A549 (cell line): ENCODE measurements at regions not wholly inside any gene's neighbourhood (a gene's known extent, or its start where the extent isn't known, plus 50 kb on each side); places are given as distances from the start of the nearest gene placed in this dataset.

Experiments used
- ATAC-seq, 2 experiments: fragments of 200-7000 bp in 1 of 2; fragments of >200 bp in 1 of 2; cut with Nextera tagmentation in 1 of 2; cut with Tn5 transposase in 1 of 2; 3 replicates each; pipeline versions ENCODE4 v1.8.0 to v1.9.1; 2018 to 2020; ENCODE audit warnings: mild to moderate bottlenecking in 1 of 2, moderate library complexity in 1 of 2
- CTCF ChIA-PET: fragments of 300-600 bp; sonication (Branson Sonifier 250); formaldehyde crosslinking; extraction: SDS; loops from one replicate; lab custom pipeline; 2021; ENCODE audit warnings: antibody characterized with exemption, inconsistent platforms; lab: Yijun Ruan, JAX
- POLR2A ChIA-PET: fragments of 350-600 bp; formaldehyde crosslinking; extraction: SDS; loops from one replicate; lab custom pipeline; 2021; ENCODE audit warnings: antibody characterized with exemption, inconsistent platforms; lab: Yijun Ruan, JAX
- DNase-seq, 2 experiments: peaks; one replicate each; pipeline versions ENCODE4 v3.0.0 to v3.0.0-alpha.2; 2011 to 2016; ENCODE audit warnings: low read depth in 1 of 2, low spot score in 1 of 2
- FAIRE-seq: peaks from 2 replicates; lab custom pipeline; 2011; peaks lifted over from hg19 to GRCh38; lab: Jason Lieb, UNC
- H3K27ac ChIP-seq, 2 experiments: fragments of >200 bp; sonication (Bioruptor Twin); formaldehyde crosslinking; 3 replicates each; pipeline ENCODE4 v1.5.1; 2016 to 2017
- H3K4me1 ChIP-seq: fragments of >200 bp; sonication (Bioruptor Twin); formaldehyde crosslinking; 3 replicates; pipeline ENCODE4 v1.6.1; 2016
- H3K4me2 ChIP-seq: fragments of >200 bp; sonication (Bioruptor Twin); formaldehyde crosslinking; 3 replicates; pipeline ENCODE4 v1.6.1; 2016
- H3K4me3 ChIP-seq: fragments of >200 bp; sonication (Bioruptor Twin); formaldehyde crosslinking; 3 replicates; pipeline ENCODE4 v1.5.1; 2016
- H3K9me3 ChIP-seq: fragments of >200 bp; sonication (Bioruptor Twin); formaldehyde crosslinking; 3 replicates; pipeline ENCODE4 v1.6.1; 2016
- ATOH8 ChIP-seq: fragments of 250-450 bp; sonication (Bioruptor Pico); IDR thresholded peaks from 2 replicates; pipeline ENCODE4 v1.5.0; 2020; ENCODE audit warnings: low read depth, mild to moderate bottlenecking, moderate library complexity
- CBX8 ChIP-seq: fragments of 200-600 bp; sonication (generic); IDR thresholded peaks from 2 replicates; pipeline ENCODE4 v1.6.1; 2016
- CEBPB ChIP-seq, 2 experiments: fragments of >200 bp in 1 of 2; sonication (Bioruptor Twin) in 1 of 2; formaldehyde crosslinking in 1 of 2; IDR thresholded peaks; 2 replicates each; pipeline ENCODE4 v1.6.1; 2012 to 2016
- EHF ChIP-seq: fragments of 250-450 bp; sonication (Bioruptor Pico); IDR thresholded peaks from 2 replicates; pipeline ENCODE4 v1.5.0; 2020; ENCODE audit warnings: mild to moderate bottlenecking
- ESRRA ChIP-seq: fragments of 150-350 bp; IDR thresholded peaks from 2 replicates; pipeline ENCODE4 v1.6.1; 2014; ENCODE audit warnings: mild to moderate bottlenecking, low read length, borderline replicate concordance
- FOSL2 ChIP-seq, 2 experiments: fragments of 450-650 bp in 1 of 2; fragments of >200 bp in 1 of 2; sonication (Bioruptor Twin) in 1 of 2; formaldehyde crosslinking; IDR thresholded peaks; 2 replicates each; pipeline versions ENCODE4 v1.5.0 to v1.6.1; 2016 to 2020; ENCODE audit warnings: mild to moderate bottlenecking in 1 of 2, moderate library complexity in 1 of 2
- HES2 ChIP-seq: fragments of >200 bp; sonication (Bioruptor Twin); formaldehyde crosslinking; IDR thresholded peaks from 2 replicates; pipeline ENCODE4 v1.6.1; 2016
- HOXB13 ChIP-seq: fragments of 250-450 bp; sonication (Bioruptor Pico); IDR thresholded peaks from 2 replicates; pipeline ENCODE4 v1.5.0; 2020; ENCODE audit warnings: low read depth, mild to moderate bottlenecking, moderate library complexity
- JUNB ChIP-seq: fragments of >200 bp; sonication (Bioruptor Twin); formaldehyde crosslinking; IDR thresholded peaks from 2 replicates; pipeline ENCODE4 v1.6.1; 2016
- KDM1A ChIP-seq: fragments of 200-600 bp; sonication (generic); IDR thresholded peaks from 2 replicates; pipeline ENCODE4 v1.6.1; 2016; ENCODE audit warnings: low read depth, mild to moderate bottlenecking
- NPAS2 ChIP-seq: fragments of 250-450 bp; sonication (Bioruptor Pico); IDR thresholded peaks from 2 replicates; pipeline ENCODE4 v1.8.0; 2022; ENCODE audit warnings: mild to moderate bottlenecking, moderate library complexity, borderline replicate concordance
- PBX3 ChIP-seq: IDR thresholded peaks from 2 replicates; pipeline ENCODE4 v1.6.1; 2012
- PHF8 ChIP-seq: fragments of 200-600 bp; sonication (generic); IDR thresholded peaks from 2 replicates; pipeline ENCODE4 v1.6.1; 2016; ENCODE audit warnings: low read depth, mild to moderate bottlenecking, antibody characterized with exemption, moderate library complexity, borderline replicate concordance
- POLR2AphosphoS2 ChIP-seq: conservative IDR thresholded peaks from 2 replicates; pipeline ENCODE4 v1.6.1; 2012; ENCODE audit warnings: low read length, improper control_type of control experiment, inconsistent platforms
- RCOR1 ChIP-seq: fragments of 150-350 bp; IDR thresholded peaks from 2 replicates; pipeline ENCODE4 v1.6.1; 2014; ENCODE audit warnings: antibody characterized with exemption, low read length, low read depth
- RFX5 ChIP-seq: fragments of 450-650 bp; IDR thresholded peaks from 2 replicates; pipeline ENCODE4 v1.7.1; 2014; ENCODE audit warnings: antibody characterized with exemption, mild to moderate bottlenecking, moderate library complexity
- RNF2 ChIP-seq: fragments of 200-600 bp; sonication (generic); IDR thresholded peaks from 2 replicates; pipeline ENCODE4 v1.6.1; 2016; ENCODE audit warnings: low read depth, mild to moderate bottlenecking, antibody characterized with exemption, moderate library complexity, borderline replicate concordance
- SMC3 ChIP-seq: fragments of >200 bp; sonication (Bioruptor Twin); formaldehyde crosslinking; IDR thresholded peaks from 3 replicates; pipeline ENCODE4 v1.6.1; 2018; ENCODE audit warnings: inconsistent platforms
- SREBF2 ChIP-seq: fragments of 450-650 bp; IDR thresholded peaks from 2 replicates; pipeline ENCODE4 v1.6.1; 2014; ENCODE audit warnings: mild to moderate bottlenecking, moderate library complexity
- TP53 ChIP-seq: fragments of 250-450 bp; sonication (Bioruptor Pico); IDR thresholded peaks from 2 replicates; pipeline ENCODE4 v1.5.0; 2021; ENCODE audit warnings: mild to moderate bottlenecking, moderate library complexity
- ZC3H11A ChIP-seq: fragments of 450-650 bp; IDR thresholded peaks from 2 replicates; pipeline ENCODE4 v1.6.1; 2014; ENCODE audit warnings: antibody characterized with exemption, mild to moderate bottlenecking
- WGBS: methylation state at CpG from one replicate; pipeline ENCODE4 v1.1.6; 2017; ENCODE audit errors: missing lambda C conversion rate; 5-methylcytosine and 5-hydroxymethylcytosine counted together
- TF ChIP-seq, protein P1 (sequence below): IDR thresholded peaks from 2 replicates; pipeline ENCODE4 v1.6.1; 2012
- TF ChIP-seq, protein P2 (sequence below): fragments of 200-600 bp; sonication (generic); IDR thresholded peaks from 2 replicates; pipeline ENCODE4 v1.6.1; 2016; ENCODE audit warnings: antibody characterized with exemption, mild to moderate bottlenecking, moderate library complexity
- TF ChIP-seq, protein P3 (sequence below): fragments of 150-350 bp; IDR thresholded peaks from 2 replicates; pipeline ENCODE4 v1.6.1; 2014; ENCODE audit warnings: low read depth, mild to moderate bottlenecking, low read length

DNA sequence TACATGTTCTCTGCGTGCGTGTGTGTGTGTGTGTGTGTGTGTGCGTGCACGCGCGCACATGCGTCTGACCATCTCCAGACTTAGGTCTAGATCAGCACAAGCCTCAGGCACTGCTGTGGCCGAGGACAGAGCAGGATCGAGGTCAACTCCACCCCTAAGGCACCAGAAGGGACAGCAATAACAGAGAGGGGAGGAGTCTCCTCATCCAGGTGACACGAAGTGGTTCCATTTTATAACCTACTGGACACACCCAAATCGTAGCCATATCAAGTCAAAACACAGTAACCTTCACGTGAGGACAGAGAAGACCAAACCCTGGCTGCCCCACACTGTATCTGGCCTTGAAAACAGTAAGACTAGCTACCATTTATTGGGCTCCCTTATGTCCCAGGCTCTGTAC is 224.1 kb downstream of the FGFR2 start:
- 54% methylated on average over 12 of the region's 12 CpGs for WGBS
- H3K9me3 ChIP-seq, result no peaks in the 10 kb centered on the region

GRCh38 chr10:121375172-121375571 is 223.1 kb downstream of the FGFR2 start:
- FAIRE-seq, result no peak

More for the DNA sequence above, 224.1 kb downstream of the FGFR2 start:
- no peak overlapping the region for H3K4me2 ChIP-seq
- no peak for ATAC-seq
- no peak overlapping the region for H3K4me3 ChIP-seq
- FAIRE-seq, result no peak
- no peaks in the 10 kb centered on the region for H3K4me1 ChIP-seq
- ChIA-PET CTCF (no interaction called here), POLR2A (no interaction called here)
- TF ChIP-seq CEBPB (IDR thresholded peaks at IDR 0.05) (no peak), ZC3H11A (no peak), RNF2 (no peak), EHF (CRISPR knock-in tag) (no peak), ATOH8 (no peak), JUNB (no peak), RCOR1 (no peak)
- TF ChIP-seq, protein P1, sequence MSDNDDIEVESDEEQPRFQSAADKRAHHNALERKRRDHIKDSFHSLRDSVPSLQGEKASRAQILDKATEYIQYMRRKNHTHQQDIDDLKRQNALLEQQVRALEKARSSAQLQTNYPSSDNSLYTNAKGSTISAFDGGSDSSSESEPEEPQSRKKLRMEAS, result no peak
- TF ChIP-seq, protein P2, sequence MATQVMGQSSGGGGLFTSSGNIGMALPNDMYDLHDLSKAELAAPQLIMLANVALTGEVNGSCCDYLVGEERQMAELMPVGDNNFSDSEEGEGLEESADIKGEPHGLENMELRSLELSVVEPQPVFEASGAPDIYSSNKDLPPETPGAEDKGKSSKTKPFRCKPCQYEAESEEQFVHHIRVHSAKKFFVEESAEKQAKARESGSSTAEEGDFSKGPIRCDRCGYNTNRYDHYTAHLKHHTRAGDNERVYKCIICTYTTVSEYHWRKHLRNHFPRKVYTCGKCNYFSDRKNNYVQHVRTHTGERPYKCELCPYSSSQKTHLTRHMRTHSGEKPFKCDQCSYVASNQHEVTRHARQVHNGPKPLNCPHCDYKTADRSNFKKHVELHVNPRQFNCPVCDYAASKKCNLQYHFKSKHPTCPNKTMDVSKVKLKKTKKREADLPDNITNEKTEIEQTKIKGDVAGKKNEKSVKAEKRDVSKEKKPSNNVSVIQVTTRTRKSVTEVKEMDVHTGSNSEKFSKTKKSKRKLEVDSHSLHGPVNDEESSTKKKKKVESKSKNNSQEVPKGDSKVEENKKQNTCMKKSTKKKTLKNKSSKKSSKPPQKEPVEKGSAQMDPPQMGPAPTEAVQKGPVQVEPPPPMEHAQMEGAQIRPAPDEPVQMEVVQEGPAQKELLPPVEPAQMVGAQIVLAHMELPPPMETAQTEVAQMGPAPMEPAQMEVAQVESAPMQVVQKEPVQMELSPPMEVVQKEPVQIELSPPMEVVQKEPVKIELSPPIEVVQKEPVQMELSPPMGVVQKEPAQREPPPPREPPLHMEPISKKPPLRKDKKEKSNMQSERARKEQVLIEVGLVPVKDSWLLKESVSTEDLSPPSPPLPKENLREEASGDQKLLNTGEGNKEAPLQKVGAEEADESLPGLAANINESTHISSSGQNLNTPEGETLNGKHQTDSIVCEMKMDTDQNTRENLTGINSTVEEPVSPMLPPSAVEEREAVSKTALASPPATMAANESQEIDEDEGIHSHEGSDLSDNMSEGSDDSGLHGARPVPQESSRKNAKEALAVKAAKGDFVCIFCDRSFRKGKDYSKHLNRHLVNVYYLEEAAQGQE, result no peak
- no peak overlapping the region for H3K27ac ChIP-seq
- no peak for DNase-seq

GRCh38 chr10:121378251-121378801 is 219.9 kb downstream of the FGFR2 start:
- Histone ChIP-seq H3K27ac (no peak overlapping the region), H3K4me1 (no peaks in the 10 kb centered on the region), H3K4me2 (no peak overlapping the region), H3K4me3 (no peak overlapping the region), H3K9me3 (no peaks in the 10 kb centered on the region)
- no peak for FAIRE-seq
- ChIA-PET CTCF (no interaction called here), POLR2A (no interaction called here)
- DNase-seq, result no peak
- 29% methylated on average over 6 of the region's 6 CpGs for WGBS
- no peak for ATAC-seq
- no peak for TF ChIP-seq HES2
- TF ChIP-seq NPAS2 (CRISPR knock-in tag), result no peak
- no peak for TF ChIP-seq TP53
- TF ChIP-seq CBX8, result no peak
- TF ChIP-seq ESRRA, result no peak
- TF ChIP-seq PHF8, result no peak
- no peak for TF ChIP-seq SMC3
- TF ChIP-seq, protein P3, sequence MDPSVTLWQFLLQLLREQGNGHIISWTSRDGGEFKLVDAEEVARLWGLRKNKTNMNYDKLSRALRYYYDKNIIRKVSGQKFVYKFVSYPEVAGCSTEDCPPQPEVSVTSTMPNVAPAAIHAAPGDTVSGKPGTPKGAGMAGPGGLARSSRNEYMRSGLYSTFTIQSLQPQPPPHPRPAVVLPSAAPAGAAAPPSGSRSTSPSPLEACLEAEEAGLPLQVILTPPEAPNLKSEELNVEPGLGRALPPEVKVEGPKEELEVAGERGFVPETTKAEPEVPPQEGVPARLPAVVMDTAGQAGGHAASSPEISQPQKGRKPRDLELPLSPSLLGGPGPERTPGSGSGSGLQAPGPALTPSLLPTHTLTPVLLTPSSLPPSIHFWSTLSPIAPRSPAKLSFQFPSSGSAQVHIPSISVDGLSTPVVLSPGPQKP, result no peak
- TF ChIP-seq PBX3, result no peak
- no peak for TF ChIP-seq RFX5
- TF ChIP-seq POLR2AphosphoS2, result no peak
- TF ChIP-seq, protein P1, result no peak
- no peak for TF ChIP-seq KDM1A

More at GRCh38 chr10:121375172-121375571, 223.1 kb downstream of the FGFR2 start:
- Histone ChIP-seq H3K4me2 (no peak overlapping the region), H3K9me3 (no peaks in the 10 kb centered on the region), H3K4me1 (no peaks in the 10 kb centered on the region), H3K4me3 (no peak overlapping the region), H3K27ac (no peak overlapping the region)
- DNase-seq, result no peak
- CTCF ChIA-PET, result interaction anchor here (0.7 kb wide), 1 partner anchor 8 kb away, joined by 3 read pairs; no protein-coding TSS in a partner anchor
- WGBS, result 26% methylated on average over 6 of the region's 6 CpGs
- TF ChIP-seq, protein P3, result no peak
- TF ChIP-seq SREBF2 (no peak), FOSL2 (IDR thresholded peaks at IDR 0.05) (no peak), FOSL2 (CRISPR knock-in tag; IDR thresholded peaks at IDR 0.05) (no peak), SMC3 (no peak), PHF8 (no peak), EHF (CRISPR knock-in tag) (no peak), HOXB13 (CRISPR knock-in tag) (no peak)
- ATAC-seq, result no peak
- POLR2A ChIA-PET, result no interaction called here
